GM18520 (cell line): ENCODE measurements at regions not wholly inside any gene's neighbourhood (a gene's known extent, or its start where the extent isn't known, plus 50 kb on each side); places are given as distances from the start of the nearest gene placed in this dataset.

Experiments
- ATAC-seq: cut with Tn5 transposase; IDR thresholded peaks from one replicate; pipeline ENCODE4 v1.9.1; 2021; ENCODE audit not compliant: unreplicated experiment

GRCh38 chr18:78031589-78031988 lies 781.9 kb downstream of the GALR1 start:
- ATAC-seq: no peak

GRCh38 chr18:78031991-78032390 lies 782.3 kb downstream of the GALR1 start:
- no peak for ATAC-seq

GRCh38 chr18:78032574-78032973 lies 782.9 kb downstream of the GALR1 start:
- ATAC-seq: no peak

- no peak for ATAC-seq
Measured at GRCh38 chr18:78034755-78035154, 785.1 kb downstream of the GALR1 start.

GRCh38 chr18:78041218-78041617 lies 791.6 kb downstream of the GALR1 start:
- no peak for ATAC-seq

GRCh38 chr18:78046631-78047030 lies 797.0 kb downstream of the GALR1 start:
- no peak for ATAC-seq

GRCh38 chr18:78049281-78049680 lies 799.6 kb downstream of the GALR1 start:
- no peak for ATAC-seq

- no peak for ATAC-seq
Measured at GRCh38 chr18:78054801-78055200, 805.2 kb downstream of the GALR1 start.

GRCh38 chr18:78056011-78056410 lies 806.4 kb downstream of the GALR1 start:
- no peak for ATAC-seq

- ATAC-seq: no peak
Measured at GRCh38 chr18:78069784-78070664, 820.4 kb downstream of the GALR1 start.

GRCh38 chr18:78071166-78071710 lies 821.6 kb downstream of the GALR1 start:
- ATAC-seq: no peak

GRCh38 chr18:78071776-78072175 lies 822.1 kb downstream of the GALR1 start:
- no peak for ATAC-seq

GRCh38 chr18:78072375-78072774 lies 822.7 kb downstream of the GALR1 start:
- ATAC-seq: no peak

- no peak for ATAC-seq
Measured at GRCh38 chr18:78073275-78073674, 823.6 kb downstream of the GALR1 start.

GRCh38 chr18:78074400-78075020 lies 824.9 kb downstream of the GALR1 start:
- ATAC-seq: no peak

GRCh38 chr18:78080081-78080480 lies 830.4 kb downstream of the GALR1 start:
- ATAC-seq: no peak

GRCh38 chr18:78080761-78081160 lies 831.1 kb downstream of the GALR1 start:
- no peak for ATAC-seq

- ATAC-seq: no peak
Measured at GRCh38 chr18:78082816-78083215, 833.2 kb downstream of the GALR1 start.

- no peak for ATAC-seq
Measured at GRCh38 chr18:78085241-78086185, 835.9 kb downstream of the GALR1 start.

- no peak for ATAC-seq
Measured at GRCh38 chr18:78086931-78087330, 837.3 kb downstream of the GALR1 start.

- ATAC-seq: no peak
Measured at GRCh38 chr18:78087338-78087737, 837.7 kb downstream of the GALR1 start.
